ENCODE measurements at regions not wholly inside any gene's neighbourhood (a gene's known extent, or its start where the extent isn't known, plus 50 kb on each side); places are given as distances from the start of the nearest gene placed in this dataset.

GRCh38 chr5:82417776-82418607 lies 139.8 kb upstream of the RPS23 start:
- no peak overlapping the region for H3K4ac ChIP-seq (replicated peaks; ENCODE audit: insufficient read length, low read depth, low read length)
- H2BK20ac ChIP-seq (ENCODE audit: low read length) = no peak overlapping the region
- WGBS, 2 experiments (ENCODE audit: extremely low coverage in 1 of 2, insufficient coverage in 1 of 2, insufficient read length in 1 of 2, insufficient replicate concordance in 2 of 2, low coverage in 1 of 2, low lambda C conversion rate in 2 of 2, missing lambda C conversion rate in 1 of 2) = 91% methylated on average over 11 of the region's 11 CpGs; no CpG with 5 or more reads in 1 of the 2 experiments
- no peak overlapping the region for H4K5ac ChIP-seq (ENCODE audit: insufficient read length, low read depth, low read length)
- no peak overlapping the region for H3K4me3 ChIP-seq (ENCODE audit: extremely low read depth in 1 of 4, insufficient read depth in 2 of 4, low read depth in 3 of 4, low read length in 4 of 4)
- H2AFZ ChIP-seq (ENCODE audit: low read length) = no peak overlapping the region
- no peaks in the 10 kb centered on the region for H3K79me1 ChIP-seq (ENCODE audit: low read depth, low read length)
- no peak overlapping the region for H4K8ac ChIP-seq (ENCODE audit: extremely low read depth, insufficient read depth, low read length)
- H3K23ac ChIP-seq (ENCODE audit: insufficient read length) = no peak overlapping the region
- no peaks in the 10 kb centered on the region for H3K23me2 ChIP-seq (ENCODE audit: low read depth, low read length)
- no peaks in the 10 kb centered on the region for H3K79me2 ChIP-seq (ENCODE audit: control insufficient read depth in 1 of 2, insufficient read depth in 2 of 2, low read length in 2 of 2)
- H2BK120ac ChIP-seq (replicated peaks; ENCODE audit: low read depth, low read length) = no peak overlapping the region
- H3K14ac ChIP-seq (ENCODE audit: insufficient read length) = no peak overlapping the region
- H4K91ac ChIP-seq (replicated peaks; ENCODE audit: insufficient read length, low read length) = no peak overlapping the region
- no peaks in the 10 kb centered on the region for H3K27me3 ChIP-seq (replicated peaks in 1 of 4; ENCODE audit: control insufficient read depth in 3 of 4, extremely low read depth in 1 of 4, insufficient read depth in 3 of 4, low read length in 3 of 4)
- no peak overlapping the region for H2BK5ac ChIP-seq (ENCODE audit: low read depth, low read length)
- H3K9me3 ChIP-seq (ENCODE audit: insufficient read depth in 2 of 2, low read depth in 1 of 2, low read length in 1 of 2) = no peaks in the 10 kb centered on the region
- H2BK15ac ChIP-seq (ENCODE audit: low read length) = no peak overlapping the region
- TF ChIP-seq ATF3 (IDR thresholded peaks at IDR 0.05; ENCODE audit: insufficient read depth, low read depth, low read length) = no peak
- TF ChIP-seq POLR2AphosphoS5 (IDR thresholded peaks at IDR 0.05; ENCODE audit: low read depth, low read length) = no peak
- no peak for TF ChIP-seq SP2 (IDR thresholded peaks at IDR 0.05; ENCODE audit: low read length)
- TF ChIP-seq RBBP5 (IDR thresholded peaks at IDR 0.05; ENCODE audit: borderline replicate concordance, low read depth, low read length) = no peak
- no peak for TF ChIP-seq MAX (IDR thresholded peaks at IDR 0.05)
- no peak overlapping the region for H3K56ac ChIP-seq (replicated peaks; ENCODE audit: insufficient read length, low read depth, low read length)
- no peaks in the 10 kb centered on the region for H3K36me3 ChIP-seq (ENCODE audit: control insufficient read depth in 2 of 4, insufficient read depth in 4 of 4, low read length in 3 of 4)
- H2AK5ac ChIP-seq (ENCODE audit: low read depth, low read length) = no peak overlapping the region
- H2BK12ac ChIP-seq (ENCODE audit: low read depth, low read length) = no peak overlapping the region
- H3K18ac ChIP-seq (ENCODE audit: extremely low read depth, low read length) = no peak overlapping the region
- FAIRE-seq = no peak
- H4K20me1 ChIP-seq (replicated peaks in 1 of 2; ENCODE audit: control insufficient read depth in 1 of 2, insufficient read depth in 2 of 2, low read length in 2 of 2) = no peaks in the 10 kb centered on the region
- no peak overlapping the region for H3K27ac ChIP-seq (ENCODE audit: low read depth, low read length)
- ChIA-PET CTCF (ENCODE audit: partially characterized antibody) (interaction anchor here (0.6 kb wide), 1 partner anchor 1377 kb away, joined by 3 read pairs; no protein-coding TSS in a partner anchor), POLR2A (ENCODE audit: partially characterized antibody) (no interaction called here)
- H3K4me1 ChIP-seq (replicated peaks in 1 of 4; ENCODE audit: control insufficient read depth in 3 of 4, insufficient read depth in 4 of 4, low read length in 3 of 4) = peaks cover 0 to 9% (median 1%) of the 10 kb centered on the region in 4 experiments; a peak in 2 of 7 replicates
- no peak overlapping the region for H3K9ac ChIP-seq (replicated peaks in 1 of 4; ENCODE audit: extremely low read depth in 1 of 4, low read depth in 3 of 4, low read length in 3 of 4)
- no peak for DNase-seq (ENCODE audit: low read depth in 1 of 2, low spot score in 2 of 2)
- no peak overlapping the region for H3K4me2 ChIP-seq (ENCODE audit: insufficient read depth in 1 of 2, low read depth in 2 of 2, low read length in 2 of 2)

All from H1 (cell line).